DMS79 (cell line): ENCODE measurements at regions not wholly inside any gene's neighbourhood (a gene's known extent, or its start where the extent isn't known, plus 50 kb on each side); places are given as distances from the start of the nearest gene placed in this dataset.

ENCODE experiments used
- DNase-seq: peaks from one replicate; lab custom pipeline; 2025; lab: John Stamatoyannopoulos, UW

DNA sequence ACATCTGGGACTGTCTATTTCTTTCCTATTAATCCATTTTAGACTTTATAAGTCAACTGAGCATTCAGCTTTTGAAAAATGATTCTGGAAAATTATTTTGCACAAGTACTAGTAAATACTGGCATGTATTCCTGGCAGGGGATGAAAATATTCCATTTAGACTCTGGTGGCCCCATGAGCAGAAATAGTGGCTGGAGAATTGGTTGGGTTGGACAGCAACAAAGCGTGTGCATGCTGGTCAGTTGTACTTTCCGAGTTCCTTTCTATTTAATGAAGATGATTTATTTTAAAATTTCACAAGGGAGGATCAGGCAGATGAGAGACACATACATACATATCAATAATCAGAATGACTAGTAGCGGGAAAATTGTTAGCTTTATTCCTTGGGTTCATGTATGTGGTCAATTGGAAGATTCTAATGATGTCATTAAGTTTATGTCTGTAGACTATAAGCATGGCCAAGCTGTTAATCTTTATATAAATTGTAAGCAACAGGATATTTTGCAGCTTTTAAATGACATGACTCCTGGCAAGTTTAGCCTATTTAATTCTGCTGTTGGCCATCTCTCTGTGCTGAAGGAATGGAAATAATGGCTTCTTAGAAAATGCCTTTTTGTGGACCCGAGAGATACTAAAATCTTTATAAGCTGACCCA, 541.6 kb downstream of the SLC4A3 start:
- no peak for DNase-seq

DNA sequence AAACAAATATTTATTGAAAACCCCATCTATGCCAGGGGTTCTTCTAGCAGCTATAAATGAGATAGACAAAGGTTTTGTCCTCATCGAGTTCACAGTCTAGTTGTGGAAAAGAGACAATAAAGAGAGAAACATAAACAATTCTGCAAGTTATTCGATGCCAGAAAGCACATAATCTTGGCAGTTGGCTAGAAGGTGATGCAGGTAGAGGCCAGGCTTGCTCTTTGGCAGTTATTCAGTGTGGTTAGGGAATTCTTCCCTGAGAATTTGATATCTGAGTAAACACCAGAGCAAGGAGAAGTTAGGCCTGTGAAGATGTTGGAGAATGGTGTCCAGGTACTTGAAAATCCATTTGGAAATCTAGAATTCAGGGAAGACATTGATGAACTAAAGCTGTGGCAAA, 547.4 kb downstream of the SLC4A3 start:
- no peak for DNase-seq

DNA sequence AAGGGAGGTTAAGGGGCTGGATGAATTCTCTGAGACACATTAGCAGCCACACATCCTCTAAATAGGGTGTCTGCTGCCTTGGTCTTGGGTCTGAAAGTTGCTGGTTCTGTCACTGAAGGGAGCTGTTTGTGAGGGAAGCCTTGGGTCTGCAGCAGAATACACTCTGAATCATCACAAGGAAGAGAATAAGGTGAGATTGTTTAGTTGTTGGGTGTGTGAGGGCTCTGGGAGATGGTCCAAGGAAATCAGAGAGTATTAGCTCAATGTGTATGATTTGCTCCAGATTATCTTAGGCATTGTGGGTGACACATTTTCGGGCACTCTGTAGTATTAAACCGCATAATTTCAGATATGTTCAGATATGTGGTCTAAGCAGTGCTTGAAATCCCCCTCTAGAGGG, 548.5 kb downstream of the SLC4A3 start:
- no peak for DNase-seq

- no peak for DNase-seq
Observed at GRCh38 chr2:220178991-220179695, 551.7 kb downstream of the SLC4A3 start.

- no peak for DNase-seq
Observed at GRCh38 chr2:220181165-220181564, 553.7 kb downstream of the SLC4A3 start.

- DNase-seq, result no peak
Observed at GRCh38 chr2:220182790-220183189, 555.4 kb downstream of the SLC4A3 start.

DNA sequence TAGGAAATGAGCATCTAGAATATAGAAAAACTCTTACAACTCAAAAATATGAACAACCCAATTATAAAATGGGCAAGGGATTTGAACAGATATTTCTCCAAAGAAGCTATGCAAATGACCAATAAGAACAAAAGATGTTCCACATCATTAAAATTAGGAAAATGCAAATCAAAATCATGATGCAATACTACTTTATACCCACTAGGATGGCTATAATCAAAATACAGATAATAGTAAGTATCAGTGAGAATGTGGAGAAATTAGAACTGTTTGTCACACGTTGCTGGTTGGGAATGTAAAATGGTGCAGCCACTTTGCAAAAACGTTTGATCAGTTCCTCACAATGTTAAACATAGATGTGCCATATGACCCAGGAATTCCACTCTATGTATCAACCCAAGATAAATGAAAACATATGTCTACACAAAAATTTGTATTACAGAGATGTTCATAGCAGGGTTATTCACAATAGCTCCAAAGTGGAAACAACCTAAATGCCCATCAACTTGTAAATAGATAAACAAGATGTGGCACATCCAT, 558.4 kb downstream of the SLC4A3 start:
- DNase-seq, result no peak

- DNase-seq, result no peak
Observed at GRCh38 chr2:220188031-220188430, 560.6 kb downstream of the SLC4A3 start.

DNA sequence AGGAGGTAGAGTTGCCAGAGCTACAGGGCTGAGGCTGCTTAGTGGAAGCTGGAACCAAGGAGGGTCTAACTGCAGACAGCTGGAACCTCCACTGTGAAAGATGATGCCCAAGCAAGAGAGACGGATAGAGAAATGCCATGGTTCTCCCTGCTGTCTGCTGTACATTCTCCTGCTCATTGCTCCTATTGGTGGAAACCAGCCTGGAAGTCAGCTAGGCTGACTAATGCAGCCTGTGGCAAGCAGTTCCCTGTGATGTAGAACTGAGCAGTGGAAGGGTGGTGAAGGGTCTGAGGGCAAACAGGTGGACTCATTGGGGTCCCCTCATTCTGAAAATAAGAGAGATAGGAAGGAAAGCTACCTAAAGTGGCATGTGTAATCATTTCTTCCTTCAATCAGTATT, 563.6 kb downstream of the SLC4A3 start:
- DNase-seq, result no peak

DNA sequence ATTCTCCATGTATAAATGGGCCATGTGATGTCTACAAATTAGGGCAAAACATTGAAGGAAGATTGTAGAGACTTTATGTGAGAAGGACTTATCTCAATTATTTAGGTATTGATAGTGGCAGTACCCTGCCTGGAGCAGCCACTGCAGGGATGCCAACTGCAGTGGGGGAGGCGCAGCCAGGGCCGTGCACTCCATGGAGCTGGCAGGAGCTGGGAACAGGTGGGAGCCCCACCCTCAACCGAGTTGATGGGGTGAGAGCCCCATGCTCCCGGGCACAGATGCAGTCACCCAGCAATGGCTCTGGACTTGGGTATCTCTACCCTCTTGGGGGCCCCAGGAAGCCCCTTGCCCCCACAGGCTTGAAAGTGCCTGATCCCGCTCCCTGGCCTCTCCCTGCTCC, 564.3 kb downstream of the SLC4A3 start:
- no peak for DNase-seq

GRCh38 chr2:220192994-220193753, 565.7 kb downstream of the SLC4A3 start:
- no peak for DNase-seq

DNA sequence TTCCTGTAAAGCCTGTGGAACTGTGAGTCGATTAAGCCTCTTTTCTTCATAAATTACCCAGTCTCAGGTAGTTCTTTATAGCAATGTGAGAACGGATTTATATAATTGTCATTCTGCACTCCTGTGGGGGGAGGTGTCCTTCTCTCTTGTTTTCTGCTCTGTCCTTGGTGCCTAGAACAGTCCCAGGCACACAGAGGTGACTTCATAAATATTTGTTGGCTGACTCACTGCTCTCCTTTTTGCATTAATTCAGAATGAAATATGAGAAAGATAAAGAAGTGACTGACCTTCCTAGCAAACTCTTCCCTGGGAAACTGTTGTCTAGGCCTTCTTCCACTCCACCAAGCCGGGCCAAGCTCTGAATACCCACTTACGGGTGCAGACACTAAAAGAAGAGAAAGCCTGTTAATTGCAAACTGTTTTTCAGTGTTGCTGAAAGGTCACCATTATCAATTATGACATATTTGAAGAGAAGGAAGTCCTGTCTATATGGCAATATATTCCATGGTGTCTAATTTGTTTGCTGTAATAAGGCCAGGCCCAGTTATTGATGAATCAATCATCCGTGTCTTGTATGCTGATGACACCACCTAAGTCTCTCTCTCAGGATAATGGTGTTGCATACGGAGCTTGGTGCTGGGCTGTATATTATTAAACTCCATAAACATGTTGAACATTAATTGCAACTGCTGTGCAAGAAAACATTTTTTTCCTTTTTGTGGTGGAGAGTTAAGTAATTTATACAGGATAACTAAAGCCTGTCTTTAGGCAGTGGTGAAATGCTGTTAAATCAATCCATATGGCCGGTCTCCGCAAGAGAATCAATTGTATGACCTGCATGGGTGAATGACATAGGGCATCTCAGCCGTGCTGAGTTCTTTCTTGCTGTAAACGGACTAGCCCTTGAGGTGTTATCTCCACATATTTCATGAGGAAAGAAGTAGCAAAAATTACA, 567.5 kb downstream of the SLC4A3 start:
- DNase-seq, result no peak

GRCh38 chr2:220198896-220199295, 571.5 kb downstream of the SLC4A3 start:
- DNase-seq, result no peak

GRCh38 chr2:220202066-220202465, 574.6 kb downstream of the SLC4A3 start:
- no peak for DNase-seq

DNA sequence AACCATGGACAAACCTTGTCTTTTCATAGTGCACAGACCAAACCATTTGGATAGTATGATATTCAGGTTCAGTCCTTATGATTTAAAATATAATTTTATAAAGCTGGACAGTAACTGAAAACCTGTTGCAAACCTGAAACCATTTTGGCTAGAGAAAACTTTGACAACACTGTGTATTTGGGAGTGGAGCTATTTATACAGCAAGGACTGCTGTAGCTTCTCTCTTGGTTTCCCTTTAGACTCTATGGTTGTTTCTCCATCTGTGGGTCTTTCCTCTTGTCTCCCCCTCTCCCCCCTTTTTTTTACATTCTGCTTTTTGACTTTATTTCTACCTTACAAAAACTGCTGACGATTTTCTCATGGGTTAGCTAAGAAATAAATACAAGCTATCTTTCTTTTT, 581.7 kb downstream of the SLC4A3 start:
- DNase-seq, result no peak

GRCh38 chr2:220209751-220210150, 582.3 kb downstream of the SLC4A3 start:
- no peak for DNase-seq

GRCh38 chr2:220212296-220213080, 585.1 kb downstream of the SLC4A3 start:
- no peak for DNase-seq

GRCh38 chr2:220215785-220216184, 588.4 kb downstream of the SLC4A3 start:
- no peak for DNase-seq

DNA sequence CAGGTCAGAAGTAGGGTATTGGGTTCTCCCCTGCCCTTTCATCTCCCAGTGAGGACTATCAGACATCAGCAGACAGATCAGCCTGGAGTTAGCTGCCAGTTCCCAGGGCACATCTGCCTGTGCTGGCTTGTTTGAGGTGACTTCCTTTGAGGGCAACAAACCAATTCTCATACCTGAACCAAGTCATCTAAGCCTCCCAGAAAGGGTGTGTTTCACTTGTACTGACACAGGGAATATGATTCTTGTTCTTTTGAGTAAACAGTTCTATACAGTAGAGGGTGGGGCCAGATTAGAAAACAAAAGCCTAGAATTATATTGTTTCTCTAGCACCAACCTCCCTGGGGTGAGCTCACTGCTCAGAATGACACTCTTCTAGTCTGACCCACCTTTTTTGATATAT, 591.9 kb downstream of the SLC4A3 start:
- no peak for DNase-seq

- DNase-seq, result no peak
Observed at GRCh38 chr2:220220009-220220408, 592.6 kb downstream of the SLC4A3 start.

DNA sequence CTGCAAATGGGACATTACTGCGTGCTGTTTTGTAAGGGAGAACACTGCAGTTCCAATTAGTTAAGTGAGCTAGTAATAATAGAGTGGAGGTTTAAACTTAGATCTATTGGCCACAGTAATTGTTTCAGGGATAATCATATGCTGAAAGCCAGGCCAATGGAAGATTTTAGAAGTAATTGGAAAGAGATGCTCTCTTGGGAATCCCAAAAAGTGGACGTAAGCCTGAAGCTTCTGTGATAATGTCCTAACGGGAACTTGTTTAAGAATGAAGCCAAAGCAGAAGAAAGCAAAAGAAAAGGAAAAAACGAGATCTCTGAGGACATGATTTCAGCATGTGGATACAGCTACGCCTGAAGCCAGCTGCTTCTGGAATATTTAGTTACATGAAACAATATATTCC, 594.6 kb downstream of the SLC4A3 start:
- no peak for DNase-seq
